Adrenal gland (tissue), 9 donors: ENCODE measurements at regions not wholly inside any gene's neighbourhood (a gene's known extent, or its start where the extent isn't known, plus 50 kb on each side); places are given as distances from the start of the nearest gene placed in this dataset.

Experiments used
- DNase-seq, 7 donors: peaks; one replicate each; pipeline ENCODE4 v3.0.0-alpha.2; 2019 to 2020
- H3K27ac ChIP-seq, 5 donors: fragments of 200-600 bp; sonication (generic) in 4 of 5; 1 replicate in 3 of 5; 2 replicates in 2 of 5; pipeline versions ENCODE4 v1.5.1 to v1.8.0; 2016 to 2020; ENCODE audit warnings: mild to moderate bottlenecking in 1 of 5
- H3K27me3 ChIP-seq: fragments of 200-600 bp; 2 replicates; pipeline ENCODE4 v1.8.0; 2021
- H3K36me3 ChIP-seq, 2 donors: fragments of 200-600 bp; replicated peaks in 1 of 2; 1 replicate in 1 of 2; 2 replicates in 1 of 2; pipeline versions ENCODE4 v1.5.1 to v1.8.0; 2018 to 2022
- H3K4me1 ChIP-seq, 2 donors: fragments of 200-600 bp; replicated peaks in 1 of 2; 1 replicate in 1 of 2; 2 replicates in 1 of 2; pipeline versions ENCODE4 v1.5.1 to v1.8.0; 2018 to 2021
- H3K4me3 ChIP-seq, 4 donors: fragments of 200-600 bp; sonication (generic) in 3 of 4; one replicate each; pipeline ENCODE4 v1.5.1; 2016 to 2018
- H3K9me3 ChIP-seq, 3 donors: fragments of 200-600 bp; sonication (generic) in 1 of 3; replicated peaks in 1 of 3; 1 replicate in 2 of 3; 2 replicates in 1 of 3; pipeline versions ENCODE4 v1.5.1 to v1.8.0; 2016 to 2021
- POLR2A ChIP-seq, 2 donors: fragments of 450-650 bp; IDR thresholded peaks; one replicate each; pipeline ENCODE4 v1.6.1; 2017; ENCODE audit warnings: antibody characterized with exemption in 2 of 2, mild to moderate bottlenecking in 2 of 2, moderate library complexity in 1 of 2
- WGBS, 4 donors: extraction: QIAGEN DNeasy Blood & Tissue Kit in 2 of 4; methylation state at CpG; one replicate each; pipeline versions ENCODE4 v1.1.5 to v1.1.7; 2013 to 2017; 5-methylcytosine and 5-hydroxymethylcytosine counted together
- intact Hi-C, 2 donors: fragments of 100-400 bp; cut with DNase I; formaldehyde crosslinking; loops; one replicate each; pipeline versions ENCODE4 v1.14.1 to v1.15.0; 2022 to 2023
- TF ChIP-seq, protein P1 (sequence below), 6 experiments: fragments of 450-650 bp in 4 of 6; fragments of 200-600 bp in 2 of 6; sonication (generic) in 1 of 6; IDR thresholded peaks; 1 replicate in 5 of 6; 2 replicates in 1 of 6; pipeline versions ENCODE4 v1.5.1 to v1.8.0; 2016 to 2021; ENCODE audit warnings: antibody characterized with exemption in 6 of 6, mild to moderate bottlenecking in 2 of 6, moderate library complexity in 1 of 6
- donor health status: healthy with polysubstance abuse.
- donor health status: Bipolar disorder and iron deficiency.
- donor health status: DM: yes; HTN: yes; CAD: no.
- donor health status: DM: no; HTN: no; CAD: no.
- donor health status: DM: no; HTN: no; CAD: no.

DNA sequence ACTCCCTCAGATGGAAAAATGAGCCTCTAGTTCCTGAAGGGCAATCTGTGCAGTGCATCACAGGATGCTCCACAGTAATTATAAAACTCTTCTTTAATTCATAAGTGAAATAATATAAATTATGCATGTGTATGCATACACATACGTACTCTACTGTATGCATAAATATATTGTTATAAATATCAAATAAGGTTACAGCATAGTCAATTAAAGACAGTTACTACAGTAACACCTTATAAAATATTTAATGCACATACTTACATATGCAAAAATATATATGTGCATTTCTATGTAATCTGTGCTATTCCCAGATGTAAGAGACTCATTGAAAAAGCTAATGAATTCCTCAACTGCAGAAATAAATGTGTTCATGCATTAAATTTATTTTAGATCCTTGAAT, 1515.1 kb downstream of the CDH11 start:
- TF ChIP-seq, protein P1, sequence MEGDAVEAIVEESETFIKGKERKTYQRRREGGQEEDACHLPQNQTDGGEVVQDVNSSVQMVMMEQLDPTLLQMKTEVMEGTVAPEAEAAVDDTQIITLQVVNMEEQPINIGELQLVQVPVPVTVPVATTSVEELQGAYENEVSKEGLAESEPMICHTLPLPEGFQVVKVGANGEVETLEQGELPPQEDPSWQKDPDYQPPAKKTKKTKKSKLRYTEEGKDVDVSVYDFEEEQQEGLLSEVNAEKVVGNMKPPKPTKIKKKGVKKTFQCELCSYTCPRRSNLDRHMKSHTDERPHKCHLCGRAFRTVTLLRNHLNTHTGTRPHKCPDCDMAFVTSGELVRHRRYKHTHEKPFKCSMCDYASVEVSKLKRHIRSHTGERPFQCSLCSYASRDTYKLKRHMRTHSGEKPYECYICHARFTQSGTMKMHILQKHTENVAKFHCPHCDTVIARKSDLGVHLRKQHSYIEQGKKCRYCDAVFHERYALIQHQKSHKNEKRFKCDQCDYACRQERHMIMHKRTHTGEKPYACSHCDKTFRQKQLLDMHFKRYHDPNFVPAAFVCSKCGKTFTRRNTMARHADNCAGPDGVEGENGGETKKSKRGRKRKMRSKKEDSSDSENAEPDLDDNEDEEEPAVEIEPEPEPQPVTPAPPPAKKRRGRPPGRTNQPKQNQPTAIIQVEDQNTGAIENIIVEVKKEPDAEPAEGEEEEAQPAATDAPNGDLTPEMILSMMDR (IDR thresholded peaks at IDR 0.05): no peak
- TF ChIP-seq POLR2A (IDR thresholded peaks at IDR 0.05): no peak
- Histone ChIP-seq H3K27me3 (no peaks in the 10 kb centered on the region), H3K27ac (no peak overlapping the region), H3K4me3 (no peak overlapping the region), H3K36me3 (no peaks in the 10 kb centered on the region), H3K9me3 (no peaks in the 10 kb centered on the region), H3K4me1 (no peaks in the 10 kb centered on the region)
- intact Hi-C loops: no loop called here
- WGBS, 4 donors: 52 to 74% (median 66%) methylated on average over 1 of the region's 1 CpG
- DNase-seq: no peak

DNA sequence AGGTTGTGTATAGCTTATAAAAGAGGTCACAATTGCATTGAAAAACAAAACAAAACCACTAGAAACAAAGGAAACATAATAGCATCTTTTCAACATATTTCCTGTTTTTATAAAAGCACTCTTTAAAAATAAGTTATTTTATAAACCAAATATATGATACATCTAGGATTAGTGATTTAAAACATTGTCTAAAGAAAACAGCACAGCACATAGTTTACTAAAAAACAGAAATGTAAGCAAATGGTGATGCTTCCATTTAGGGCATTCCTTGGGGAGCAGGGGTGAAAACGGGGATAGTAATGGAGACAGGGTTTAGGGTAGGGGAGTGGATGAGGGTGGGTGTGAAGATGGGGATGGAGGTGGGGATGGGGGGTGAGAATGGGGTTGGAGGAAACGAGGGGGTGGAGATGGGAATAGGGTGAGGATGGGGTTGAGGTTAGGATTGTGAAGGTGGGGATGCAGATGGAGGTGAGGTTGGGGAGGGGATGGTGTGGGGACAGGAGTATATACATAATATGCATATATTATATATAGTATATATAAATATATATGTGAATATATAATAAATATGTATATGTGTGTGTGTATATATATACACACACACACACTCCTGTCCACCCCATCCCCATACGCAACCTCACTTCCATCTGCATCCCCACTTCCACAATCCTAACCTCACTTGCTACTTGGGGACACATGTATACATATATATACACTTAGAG, 1519.5 kb downstream of the CDH11 start:
- H3K4me3 ChIP-seq: no peak overlapping the region
- DNase-seq: no peak

DNA sequence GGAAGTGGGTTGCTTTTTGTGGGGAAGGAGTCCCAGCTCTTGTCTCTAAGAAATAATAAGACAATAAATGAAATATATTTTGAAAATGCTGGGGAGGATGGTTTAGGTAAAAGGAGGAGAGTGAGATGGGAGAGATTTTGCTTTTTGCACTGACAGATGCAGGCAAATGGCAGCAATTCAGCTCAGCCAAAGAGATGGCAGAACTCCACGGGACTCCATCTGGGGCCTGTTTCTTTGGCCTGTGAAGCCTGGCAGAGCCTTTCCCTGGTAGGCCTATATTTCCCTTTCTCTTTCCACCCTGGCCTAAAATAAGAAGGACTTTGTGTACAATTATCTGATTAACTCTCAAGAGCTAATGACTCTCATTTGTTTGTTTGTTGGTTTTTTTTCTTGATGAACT, 1525.1 kb downstream of the CDH11 start:
- H3K9me3 ChIP-seq: no peaks in the 10 kb centered on the region
- H3K4me3 ChIP-seq: no peak overlapping the region
- WGBS, 4 donors: 69 to 81% (median 78%) methylated on average over 1 of the region's 1 CpG
- no peaks in the 10 kb centered on the region for H3K4me1 ChIP-seq
- no peaks in the 10 kb centered on the region for H3K27me3 ChIP-seq
- intact Hi-C loops: no loop called here
- H3K36me3 ChIP-seq: no peaks in the 10 kb centered on the region
- TF ChIP-seq, protein P1 (IDR thresholded peaks at IDR 0.05): no peak
- TF ChIP-seq POLR2A (IDR thresholded peaks at IDR 0.05): no peak
- H3K27ac ChIP-seq: no peak overlapping the region
- no peak for DNase-seq

More for the DNA sequence above, 1519.5 kb downstream of the CDH11 start:
- no peaks in the 10 kb centered on the region for H3K36me3 ChIP-seq
- WGBS, 4 donors: 21 to 79% (median 47%) methylated on average over 3 of the region's 3 CpGs
- no peaks in the 10 kb centered on the region for H3K27me3 ChIP-seq
- H3K9me3 ChIP-seq: no peaks in the 10 kb centered on the region
- TF ChIP-seq POLR2A (IDR thresholded peaks at IDR 0.05): no peak
- TF ChIP-seq, protein P1 (IDR thresholded peaks at IDR 0.05): no peak
- intact Hi-C loops: no loop called here
- H3K27ac ChIP-seq: no peak overlapping the region
- H3K4me1 ChIP-seq: no peaks in the 10 kb centered on the region

DNA sequence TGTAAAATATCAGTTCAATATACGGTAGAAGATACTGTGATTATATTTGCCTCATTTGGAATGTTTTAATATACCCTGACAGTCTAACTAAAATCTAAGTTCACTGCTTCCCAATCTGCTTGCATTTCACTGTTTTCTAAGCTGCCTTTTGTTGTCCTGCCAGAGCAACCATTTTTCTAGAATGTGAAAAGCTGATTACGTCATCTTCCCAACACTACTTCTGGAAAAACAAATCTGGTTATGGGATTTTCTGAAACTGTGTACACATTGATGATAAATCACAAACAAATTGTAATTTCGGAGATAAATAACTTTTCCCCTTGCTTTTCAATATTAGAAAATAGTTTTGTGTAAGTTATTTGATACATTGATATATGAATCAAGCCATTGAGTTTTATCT, 1529.0 kb downstream of the CDH11 start:
- WGBS, 4 donors: 73 to 76% (median 75%) methylated on average over 3 of the region's 3 CpGs
- intact Hi-C loops: no loop called here
- no peak overlapping the region for H3K27ac ChIP-seq
- no peaks in the 10 kb centered on the region for H3K36me3 ChIP-seq
- no peaks in the 10 kb centered on the region for H3K27me3 ChIP-seq
- no peaks in the 10 kb centered on the region for H3K4me1 ChIP-seq
- TF ChIP-seq POLR2A (IDR thresholded peaks at IDR 0.05): no peak
- TF ChIP-seq, protein P1 (IDR thresholded peaks at IDR 0.05): no peak
- H3K4me3 ChIP-seq: no peak overlapping the region
- no peak for DNase-seq
- no peaks in the 10 kb centered on the region for H3K9me3 ChIP-seq
